H1 (cell line): ENCODE measurements at regions not wholly inside any gene's neighbourhood (a gene's known extent, or its start where the extent isn't known, plus 50 kb on each side); places are given as distances from the start of the nearest gene placed in this dataset.

ENCODE experiments used
- CTCF ChIA-PET: fragments of 300-600 bp; sonication (Branson Sonifier 250); formaldehyde crosslinking; loops from one replicate; lab custom pipeline; 2021; ENCODE audit not compliant: partially characterized antibody; lab: Charles Lee
- POLR2A ChIA-PET: fragments of 300-600 bp; sonication (Branson Sonifier 250); formaldehyde crosslinking; loops from one replicate; lab custom pipeline; 2021; ENCODE audit warnings: inconsistent platforms; ENCODE audit not compliant: partially characterized antibody; lab: Charles Lee
- DNase-seq, 2 experiments: peaks; one replicate each; pipeline versions ENCODE4 v3.0.0 to v3.0.0-alpha.2; 2010 to 2022; ENCODE audit warnings: low spot score in 2 of 2, low read depth in 1 of 2, mixed read lengths in 1 of 2
- FAIRE-seq: peaks from 2 replicates; lab custom pipeline; 2011; peaks lifted over from hg19 to GRCh38; lab: Jason Lieb, UNC
- H2AFZ ChIP-seq: 2 replicates; pipeline ENCODE4 v1.8.1; 2012; ENCODE audit warnings: low read length, inconsistent platforms
- H2AK5ac ChIP-seq: 2 replicates; pipeline ENCODE4 v1.6.1; 2013; ENCODE audit warnings: low read depth, low read length
- H2BK120ac ChIP-seq: replicated peaks from 2 replicates; pipeline ENCODE3; 2013; ENCODE audit warnings: low read depth, low read length, inconsistent platforms
- H2BK12ac ChIP-seq: 2 replicates; pipeline ENCODE4 v1.6.1; 2013; ENCODE audit warnings: low read depth, low read length
- H2BK15ac ChIP-seq: 2 replicates; pipeline ENCODE4 v1.6.1; 2013; ENCODE audit warnings: low read length
- H2BK20ac ChIP-seq: 2 replicates; pipeline ENCODE4 v1.6.1; 2013; ENCODE audit warnings: low read length
- H2BK5ac ChIP-seq: 2 replicates; pipeline ENCODE4 v1.6.1; 2013; ENCODE audit warnings: low read depth, low read length
- H3K14ac ChIP-seq: 2 replicates; pipeline ENCODE4 v1.6.1; 2013; ENCODE audit warnings: inconsistent platforms; ENCODE audit not compliant: insufficient read length
- H3K18ac ChIP-seq: 2 replicates; pipeline ENCODE4 v1.6.1; 2013; ENCODE audit warnings: low read length; ENCODE audit errors: extremely low read depth
- H3K23ac ChIP-seq: 2 replicates; pipeline ENCODE4 v1.6.1; 2013; ENCODE audit warnings: inconsistent platforms; ENCODE audit not compliant: insufficient read length
- H3K23me2 ChIP-seq: 2 replicates; pipeline ENCODE4 v1.6.1; 2013; ENCODE audit warnings: low read depth, low read length
- H3K27ac ChIP-seq: 2 replicates; pipeline ENCODE4 v1.6.1; 2011; ENCODE audit warnings: low read depth, low read length, inconsistent platforms
- H3K27me3 ChIP-seq, 4 experiments: replicated peaks in 1 of 4; 1 replicate in 1 of 4; 2 replicates in 3 of 4; pipeline versions ENCODE4 v1.6.1 to v1.8.1; 2011 to 2013; ENCODE audit warnings: low read length in 3 of 4, mild to moderate bottlenecking in 3 of 4, inconsistent platforms in 2 of 4, mixed read lengths in 2 of 4, moderate library complexity in 1 of 4; ENCODE audit not compliant: control insufficient read depth in 3 of 4, insufficient read depth in 3 of 4; ENCODE audit errors: extremely low read depth in 1 of 4
- H3K36me3 ChIP-seq, 4 experiments: 2 replicates each; pipeline versions ENCODE4 v1.6.1 to v1.8.1; 2011 to 2013; ENCODE audit warnings: mild to moderate bottlenecking in 4 of 4, low read length in 3 of 4, moderate library complexity in 2 of 4, control low read depth in 1 of 4, inconsistent platforms in 1 of 4; ENCODE audit not compliant: insufficient read depth in 4 of 4, control insufficient read depth in 2 of 4
- H3K4ac ChIP-seq: replicated peaks from 2 replicates; pipeline ENCODE3; 2013; ENCODE audit warnings: low read length, low read depth, mixed read lengths, inconsistent platforms; ENCODE audit not compliant: insufficient read length
- H3K4me1 ChIP-seq, 4 experiments: replicated peaks in 1 of 4; 1 replicate in 1 of 4; 2 replicates in 3 of 4; pipeline versions ENCODE4 v1.6.1 to v1.8.1; 2011 to 2013; ENCODE audit warnings: low read length in 3 of 4, inconsistent platforms in 2 of 4, mixed read lengths in 1 of 4; ENCODE audit not compliant: insufficient read depth in 4 of 4, control insufficient read depth in 3 of 4
- H3K4me2 ChIP-seq, 2 experiments: 2 replicates each; pipeline versions ENCODE4 v1.6.1 to v1.8.1; 2011 to 2013; ENCODE audit warnings: low read depth in 2 of 2, low read length in 2 of 2, control low read depth in 1 of 2, inconsistent platforms in 1 of 2, mild to moderate bottlenecking in 1 of 2; ENCODE audit not compliant: insufficient read depth in 1 of 2
- H3K4me3 ChIP-seq, 4 experiments: fragments of 200-600, 300-600 bp in 1 of 4; sonication (generic), shearing (Covaris generic), sonication (Bioruptor Twin) in 1 of 4; 2 replicates each; pipeline versions ENCODE4 v1.5.1 to v1.8.1; 2011 to 2016; ENCODE audit warnings: low read length in 4 of 4, low read depth in 3 of 4, control low read depth in 2 of 4, inconsistent platforms in 2 of 4, mild to moderate bottlenecking in 2 of 4, mixed read lengths in 1 of 4, moderate library complexity in 1 of 4; ENCODE audit not compliant: insufficient read depth in 2 of 4; ENCODE audit errors: extremely low read depth in 1 of 4
- H3K56ac ChIP-seq: replicated peaks from 2 replicates; pipeline ENCODE3; 2013; ENCODE audit warnings: low read depth, mild to moderate bottlenecking, mixed read lengths, low read length, inconsistent platforms; ENCODE audit not compliant: insufficient read length
- H3K79me1 ChIP-seq: 2 replicates; pipeline ENCODE4 v1.6.1; 2013; ENCODE audit warnings: low read depth, low read length, control low read depth
- H3K79me2 ChIP-seq, 2 experiments: 2 replicates each; pipeline versions ENCODE4 v1.6.1 to v1.8.1; 2012 to 2013; ENCODE audit warnings: low read length in 2 of 2, mild to moderate bottlenecking in 2 of 2, inconsistent platforms in 1 of 2; ENCODE audit not compliant: insufficient read depth in 2 of 2, control insufficient read depth in 1 of 2
- H3K9ac ChIP-seq, 4 experiments: replicated peaks in 1 of 4; 1 replicate in 1 of 4; 2 replicates in 3 of 4; pipeline versions ENCODE4 v1.6.1 to v1.8.1; 2011 to 2013; ENCODE audit warnings: low read depth in 3 of 4, low read length in 3 of 4, control low read depth in 2 of 4, mild to moderate bottlenecking in 2 of 4, moderate library complexity in 2 of 4, inconsistent platforms in 1 of 4; ENCODE audit errors: extremely low read depth in 1 of 4
- H3K9me3 ChIP-seq, 2 experiments: 2 replicates each; pipeline versions ENCODE4 v1.6.1 to v1.8.1; 2012 to 2013; ENCODE audit warnings: mild to moderate bottlenecking in 2 of 2, moderate library complexity in 2 of 2, control low read depth in 1 of 2, inconsistent platforms in 1 of 2, low read depth in 1 of 2, low read length in 1 of 2, mixed read lengths in 1 of 2; ENCODE audit not compliant: insufficient read depth in 2 of 2
- H4K20me1 ChIP-seq, 2 experiments: replicated peaks in 1 of 2; 2 replicates each; pipeline versions ENCODE3 to v1.8.1; 2011 to 2013; ENCODE audit warnings: inconsistent platforms in 2 of 2, low read length in 2 of 2, mild to moderate bottlenecking in 1 of 2; ENCODE audit not compliant: insufficient read depth in 2 of 2, control insufficient read depth in 1 of 2
- H4K5ac ChIP-seq: 2 replicates; pipeline ENCODE4 v1.6.1; 2013; ENCODE audit warnings: low read length, low read depth, mixed read lengths, inconsistent platforms; ENCODE audit not compliant: insufficient read length
- H4K8ac ChIP-seq: 2 replicates; pipeline ENCODE4 v1.8.0; 2013; ENCODE audit warnings: mild to moderate bottlenecking, moderate library complexity, low read length, inconsistent platforms; ENCODE audit not compliant: insufficient read depth; ENCODE audit errors: extremely low read depth
- H4K91ac ChIP-seq: replicated peaks from 2 replicates; pipeline ENCODE3; 2013; ENCODE audit warnings: low read length, mixed read lengths, inconsistent platforms; ENCODE audit not compliant: insufficient read length
- ATF2 ChIP-seq: IDR thresholded peaks from 2 replicates; pipeline ENCODE4 v1.6.1; 2012; ENCODE audit warnings: low read length, inconsistent platforms
- CBX5 ChIP-seq: fragments of 300-800, 300-1000 bp; sonication (generic); IDR thresholded peaks from 2 replicates; pipeline ENCODE4 v1.7.1; 2016; ENCODE audit warnings: antibody characterized with exemption, low read length, low read depth
- CHD2 ChIP-seq: IDR thresholded peaks from 2 replicates; pipeline ENCODE4 v1.6.1; 2012; ENCODE audit warnings: low read length, improper control_type of control experiment
- KDM1A ChIP-seq: fragments of 200-600, 300-600 bp; sonication (generic); IDR thresholded peaks from 2 replicates; pipeline ENCODE4 v1.7.1; 2016; ENCODE audit warnings: mild to moderate bottlenecking, low read length, borderline replicate concordance
- MAFK ChIP-seq: IDR thresholded peaks from 2 replicates; pipeline ENCODE4 v1.6.1; 2012; ENCODE audit warnings: low read depth, mild to moderate bottlenecking, improper control_type of control experiment, low read length
- NRF1 ChIP-seq: IDR thresholded peaks from 2 replicates; pipeline ENCODE4 v1.6.1; 2011; ENCODE audit warnings: mild to moderate bottlenecking, low read depth, low read length, improper control_type of control experiment
- PHF8 ChIP-seq: fragments of 200-600 bp; sonication (generic); conservative IDR thresholded peaks from 2 replicates; pipeline ENCODE4 v1.7.1; 2012; ENCODE audit warnings: low read depth, mild to moderate bottlenecking, inconsistent platforms, low read length, moderate library complexity
- POLR2AphosphoS5 ChIP-seq: IDR thresholded peaks from 2 replicates; pipeline ENCODE4 v1.6.1; 2011; ENCODE audit warnings: low read depth, low read length
- RXRA ChIP-seq: IDR thresholded peaks from 2 replicates; pipeline ENCODE4 v1.6.1; 2011; ENCODE audit warnings: low read depth, mild to moderate bottlenecking, low read length, moderate library complexity; ENCODE audit not compliant: insufficient read depth
- SP2 ChIP-seq: IDR thresholded peaks from 2 replicates; pipeline ENCODE4 v1.6.1; 2012; ENCODE audit warnings: mild to moderate bottlenecking, low read length, inconsistent platforms
- SP4 ChIP-seq: IDR thresholded peaks from 2 replicates; pipeline ENCODE4 v1.6.1; 2012; ENCODE audit warnings: low read length, inconsistent platforms
- SUZ12 ChIP-seq: fragments of 200-600 bp; sonication (generic); IDR thresholded peaks from 2 replicates; pipeline ENCODE4 v1.6.1; 2012; ENCODE audit warnings: mild to moderate bottlenecking, inconsistent platforms, low read length, moderate library complexity, mixed read lengths
- TBP ChIP-seq: IDR thresholded peaks from 2 replicates; pipeline ENCODE4 v1.6.1; 2011; ENCODE audit warnings: low read depth, low read length, improper control_type of control experiment
- TCF12 ChIP-seq: IDR thresholded peaks from 2 replicates; pipeline ENCODE4 v1.6.1; 2011; ENCODE audit warnings: low read depth, mild to moderate bottlenecking, low read length
- WGBS, 2 experiments: shearing (Covaris generic) in 1 of 2; methylation state at CpG; one replicate each; pipeline versions ENCODE4 v1.1.6 to v1.1.7; 2013 to 2015; ENCODE audit warnings: low lambda C conversion rate in 2 of 2, mixed read lengths in 2 of 2, inconsistent platforms in 1 of 2, low coverage in 1 of 2, missing lambda C conversion rate in 1 of 2; ENCODE audit not compliant: insufficient replicate concordance in 2 of 2, insufficient coverage in 1 of 2, insufficient read length in 1 of 2; ENCODE audit errors: extremely low coverage in 1 of 2, missing lambda C conversion rate in 1 of 2; 5-methylcytosine and 5-hydroxymethylcytosine counted together

- Histone ChIP-seq H3K36me3 (no peaks in the 10 kb centered on the region), H4K8ac (no peak overlapping the region), H2BK20ac (no peak overlapping the region), H2BK15ac (no peak overlapping the region), H2AK5ac (no peak overlapping the region), H3K18ac (no peak overlapping the region), H2BK12ac (no peak overlapping the region), H2BK120ac (no peak overlapping the region), H3K56ac (no peak overlapping the region), H3K79me1 (no peaks in the 10 kb centered on the region), H3K27ac (no peak overlapping the region), H3K9me3 (no peaks in the 10 kb centered on the region), H4K20me1 (no peaks in the 10 kb centered on the region), H3K4me2 (no peak overlapping the region), H3K4me3 (no peak overlapping the region), H2AFZ (no peak overlapping the region), H3K23ac (no peak overlapping the region), H3K4ac (no peak overlapping the region), H3K14ac (no peak overlapping the region), H3K27me3 (peaks cover 0 to 2% (median 0%) of the 10 kb centered on the region in 4 experiments; a peak in 3 of 7 replicates), H4K5ac (no peak overlapping the region), H4K91ac (no peak overlapping the region), H3K79me2 (no peaks in the 10 kb centered on the region), H3K23me2 (no peaks in the 10 kb centered on the region), H3K9ac (no peak overlapping the region), H2BK5ac (no peak overlapping the region), H3K4me1 (peaks cover 1 to 7% (median 4%) of the 10 kb centered on the region in 4 experiments; a peak in 6 of 7 replicates)
- DNase-seq = no peak
- FAIRE-seq = no peak
- ChIA-PET CTCF (interaction anchor here (0.7 to 4.0 kb wide), 11 partner anchors 10 to 200 kb away, joined by 3 to 16 read pairs (median 3); no protein-coding TSS in a partner anchor), POLR2A (no interaction called here)
- 92% methylated on average over 12 of the region's 12 CpGs; no CpG with 5 or more reads in 1 of the 2 experiments for WGBS, 2 experiments
- TF ChIP-seq SP4 (no peak), MAFK (no peak), RXRA (no peak), KDM1A (no peak), ATF2 (no peak), SP2 (no peak), TBP (no peak), CBX5 (no peak), TCF12 (no peak), SUZ12 (no peak), POLR2AphosphoS5 (no peak), NRF1 (no peak), CHD2 (no peak), PHF8 (no peak)
These were observed 185.5 kb downstream of the FOXL1 start for GRCh38 chr16:86763819-86764218.
